ENCODE measurements at regions not wholly inside any gene's neighbourhood (a gene's known extent, or its start where the extent isn't known, plus 50 kb on each side); places are given as distances from the start of the nearest gene placed in this dataset.

DNA sequence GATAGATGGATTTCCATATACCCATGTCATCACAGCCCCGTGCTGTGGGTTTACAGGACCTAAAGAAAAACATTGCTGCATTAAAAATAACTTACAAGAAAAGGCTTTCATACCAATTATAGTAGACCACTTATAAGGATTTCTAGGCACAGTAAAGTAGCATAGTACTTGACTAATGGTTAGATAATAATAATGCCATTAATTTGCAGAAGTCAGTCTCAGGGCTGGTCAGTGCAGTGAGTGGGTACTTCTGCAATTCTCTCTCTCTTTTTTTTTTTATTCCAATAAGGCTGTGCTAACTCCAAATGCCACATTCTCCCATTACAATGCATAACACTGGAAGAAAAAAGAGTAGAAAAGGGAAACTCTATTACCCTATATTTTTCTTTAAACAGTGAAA lies 73.1 kb upstream of the TMPRSS15 start:
- no peak for TF ChIP-seq EZH2 (IDR thresholded peaks at IDR 0.05; ENCODE audit: borderline replicate concordance, low read length)
- TF ChIP-seq, protein P1, sequence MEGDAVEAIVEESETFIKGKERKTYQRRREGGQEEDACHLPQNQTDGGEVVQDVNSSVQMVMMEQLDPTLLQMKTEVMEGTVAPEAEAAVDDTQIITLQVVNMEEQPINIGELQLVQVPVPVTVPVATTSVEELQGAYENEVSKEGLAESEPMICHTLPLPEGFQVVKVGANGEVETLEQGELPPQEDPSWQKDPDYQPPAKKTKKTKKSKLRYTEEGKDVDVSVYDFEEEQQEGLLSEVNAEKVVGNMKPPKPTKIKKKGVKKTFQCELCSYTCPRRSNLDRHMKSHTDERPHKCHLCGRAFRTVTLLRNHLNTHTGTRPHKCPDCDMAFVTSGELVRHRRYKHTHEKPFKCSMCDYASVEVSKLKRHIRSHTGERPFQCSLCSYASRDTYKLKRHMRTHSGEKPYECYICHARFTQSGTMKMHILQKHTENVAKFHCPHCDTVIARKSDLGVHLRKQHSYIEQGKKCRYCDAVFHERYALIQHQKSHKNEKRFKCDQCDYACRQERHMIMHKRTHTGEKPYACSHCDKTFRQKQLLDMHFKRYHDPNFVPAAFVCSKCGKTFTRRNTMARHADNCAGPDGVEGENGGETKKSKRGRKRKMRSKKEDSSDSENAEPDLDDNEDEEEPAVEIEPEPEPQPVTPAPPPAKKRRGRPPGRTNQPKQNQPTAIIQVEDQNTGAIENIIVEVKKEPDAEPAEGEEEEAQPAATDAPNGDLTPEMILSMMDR (conservative IDR thresholded peaks at IDR 0.05 in 1 of 2, IDR thresholded peaks at IDR 0.05 in 1 of 2; ENCODE audit: extremely low read depth in 1 of 2, insufficient read depth in 1 of 2, low read depth in 1 of 2, low read length in 2 of 2) = no peak

All from mammary epithelial cell (primary cell).